ENCODE measurements at regions not wholly inside any gene's neighbourhood (a gene's known extent, or its start where the extent isn't known, plus 50 kb on each side); places are given as distances from the start of the nearest gene placed in this dataset.

- no peak overlapping the region for H3K4me3 ChIP-seq (ENCODE audit: low read depth, low read length)
- TF ChIP-seq, protein P1, sequence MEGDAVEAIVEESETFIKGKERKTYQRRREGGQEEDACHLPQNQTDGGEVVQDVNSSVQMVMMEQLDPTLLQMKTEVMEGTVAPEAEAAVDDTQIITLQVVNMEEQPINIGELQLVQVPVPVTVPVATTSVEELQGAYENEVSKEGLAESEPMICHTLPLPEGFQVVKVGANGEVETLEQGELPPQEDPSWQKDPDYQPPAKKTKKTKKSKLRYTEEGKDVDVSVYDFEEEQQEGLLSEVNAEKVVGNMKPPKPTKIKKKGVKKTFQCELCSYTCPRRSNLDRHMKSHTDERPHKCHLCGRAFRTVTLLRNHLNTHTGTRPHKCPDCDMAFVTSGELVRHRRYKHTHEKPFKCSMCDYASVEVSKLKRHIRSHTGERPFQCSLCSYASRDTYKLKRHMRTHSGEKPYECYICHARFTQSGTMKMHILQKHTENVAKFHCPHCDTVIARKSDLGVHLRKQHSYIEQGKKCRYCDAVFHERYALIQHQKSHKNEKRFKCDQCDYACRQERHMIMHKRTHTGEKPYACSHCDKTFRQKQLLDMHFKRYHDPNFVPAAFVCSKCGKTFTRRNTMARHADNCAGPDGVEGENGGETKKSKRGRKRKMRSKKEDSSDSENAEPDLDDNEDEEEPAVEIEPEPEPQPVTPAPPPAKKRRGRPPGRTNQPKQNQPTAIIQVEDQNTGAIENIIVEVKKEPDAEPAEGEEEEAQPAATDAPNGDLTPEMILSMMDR (IDR thresholded peaks at IDR 0.05; ENCODE audit: insufficient read depth, low read length, severe bottlenecking): no peak
- peaks cover 4% of the 10 kb centered on the region for H3K27me3 ChIP-seq (ENCODE audit: control insufficient read depth, insufficient read depth, low read length)
- no peaks in the 10 kb centered on the region for H3K36me3 ChIP-seq (ENCODE audit: control insufficient read depth, insufficient read depth, low read length)
- no peak for FAIRE-seq
- DNase-seq (ENCODE audit: low read depth): no peak
Observed at GRCh38 chr2:217749008-217749407, 253.8 kb downstream of the TNS1 start.

DNA sequence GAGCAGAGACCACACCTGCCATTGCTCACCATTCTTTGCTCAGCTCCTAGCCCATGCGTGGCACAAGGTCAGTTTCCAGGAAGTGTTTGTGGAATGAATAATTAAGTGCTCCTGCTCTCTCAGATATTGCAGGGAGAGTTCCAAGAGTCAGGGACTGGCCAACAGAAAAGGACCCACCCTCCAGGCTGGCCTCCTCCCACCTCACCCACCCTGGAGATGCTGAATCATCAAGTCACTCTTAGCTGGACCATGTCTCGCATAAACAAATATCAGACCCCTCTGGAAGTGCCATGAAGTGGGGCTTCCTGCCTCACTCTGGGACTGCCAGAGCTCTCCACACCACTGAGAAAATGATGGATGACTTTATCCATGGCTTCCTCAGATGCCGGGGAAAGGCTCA, 256.0 kb downstream of the TNS1 start:
- H3K4me3 ChIP-seq (ENCODE audit: low read depth, low read length): no peak overlapping the region
- TF ChIP-seq, protein P1 (IDR thresholded peaks at IDR 0.05; ENCODE audit: insufficient read depth, low read length, severe bottlenecking): no peak
- peak; percentile 18 for FAIRE-seq
- H3K36me3 ChIP-seq (ENCODE audit: control insufficient read depth, insufficient read depth, low read length): no peaks in the 10 kb centered on the region
- DNase-seq (ENCODE audit: low read depth): peak; percentile 13
- no peaks in the 10 kb centered on the region for H3K27me3 ChIP-seq (ENCODE audit: control insufficient read depth, insufficient read depth, low read length)

DNA sequence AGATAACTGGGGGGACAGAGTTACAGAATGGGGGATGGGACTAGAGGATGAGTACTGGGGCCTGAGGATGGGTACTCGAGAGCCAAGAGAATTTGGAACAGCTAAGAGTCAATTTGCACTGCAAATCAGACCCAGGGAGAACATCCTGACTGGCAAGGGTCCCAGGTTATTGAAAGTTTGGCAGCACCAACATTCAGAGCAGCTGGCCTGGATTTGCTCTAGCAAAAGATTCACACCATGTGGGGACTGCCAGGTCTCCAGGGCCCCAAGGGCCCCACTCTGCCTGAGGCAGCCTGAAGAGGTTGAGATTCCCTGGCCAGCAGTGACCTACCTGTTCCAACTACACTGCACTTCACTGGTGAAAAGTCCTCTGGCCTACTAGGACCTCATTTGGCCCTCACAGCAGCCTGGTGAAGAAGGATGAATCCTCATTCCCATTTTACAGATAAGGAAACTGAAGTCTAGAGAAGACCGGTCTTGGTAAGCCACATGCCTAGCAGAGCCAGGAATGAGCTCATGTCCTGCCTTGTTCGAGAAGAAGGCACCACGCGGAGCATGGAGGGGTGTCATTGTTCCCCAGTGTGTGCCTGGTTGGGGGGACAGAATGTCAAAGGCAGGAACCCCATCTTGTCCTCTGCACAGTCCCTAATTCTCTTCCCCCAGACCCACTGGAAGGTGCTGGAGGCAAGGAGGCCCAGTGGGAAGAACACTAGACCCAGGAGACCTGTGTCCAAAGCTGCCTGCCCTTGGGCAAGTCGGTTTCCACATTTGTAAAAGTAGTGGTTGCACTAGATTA, 258.6 kb downstream of the TNS1 start:
- FAIRE-seq (no peak), DNase-seq (ENCODE audit: low read depth) (no peak)
- H3K36me3 ChIP-seq (ENCODE audit: control insufficient read depth, insufficient read depth, low read length): no peaks in the 10 kb centered on the region
- H3K4me3 ChIP-seq (ENCODE audit: low read depth, low read length): no peak overlapping the region
- H3K27me3 ChIP-seq (ENCODE audit: control insufficient read depth, insufficient read depth, low read length): no peaks in the 10 kb centered on the region
- TF ChIP-seq, protein P1 (IDR thresholded peaks at IDR 0.05; ENCODE audit: insufficient read depth, low read length, severe bottlenecking): no peak

- H3K27me3 ChIP-seq (ENCODE audit: control insufficient read depth, insufficient read depth, low read length): no peaks in the 10 kb centered on the region
- TF ChIP-seq, protein P1 (IDR thresholded peaks at IDR 0.05; ENCODE audit: insufficient read depth, low read length, severe bottlenecking): no peak
- H3K36me3 ChIP-seq (ENCODE audit: control insufficient read depth, insufficient read depth, low read length): no peaks in the 10 kb centered on the region
- DNase-seq (ENCODE audit: low read depth) (no peak), FAIRE-seq (no peak)
- H3K4me3 ChIP-seq (ENCODE audit: low read depth, low read length): no peak overlapping the region
Observed at GRCh38 chr2:217743407-217743806, 259.4 kb downstream of the TNS1 start.

- Histone ChIP-seq H3K36me3 (ENCODE audit: control insufficient read depth, insufficient read depth, low read length) (no peaks in the 10 kb centered on the region), H3K4me3 (ENCODE audit: low read depth, low read length) (no peak overlapping the region), H3K27me3 (ENCODE audit: control insufficient read depth, insufficient read depth, low read length) (no peaks in the 10 kb centered on the region)
- DNase-seq (ENCODE audit: low read depth) (no peak), FAIRE-seq (no peak)
- TF ChIP-seq, protein P1 (IDR thresholded peaks at IDR 0.05; ENCODE audit: insufficient read depth, low read length, severe bottlenecking): no peak
Observed at GRCh38 chr2:217742841-217743240, 260.0 kb downstream of the TNS1 start.

- TF ChIP-seq, protein P1 (IDR thresholded peaks at IDR 0.05; ENCODE audit: insufficient read depth, low read length, severe bottlenecking): no peak
- H3K36me3 ChIP-seq (ENCODE audit: control insufficient read depth, insufficient read depth, low read length): no peaks in the 10 kb centered on the region
- no peaks in the 10 kb centered on the region for H3K27me3 ChIP-seq (ENCODE audit: control insufficient read depth, insufficient read depth, low read length)
- no peak for DNase-seq (ENCODE audit: low read depth)
- no peak for FAIRE-seq
- no peak overlapping the region for H3K4me3 ChIP-seq (ENCODE audit: low read depth, low read length)
Observed at GRCh38 chr2:217742276-217742675, 260.5 kb downstream of the TNS1 start.

Measured in bronchial epithelial cell (primary cell).